Natural killer cell treated with Interleukin-12 subunit alpha and Interleukin-12 subunit beta and Interleukin-15 and Interleukin-18, amount 100 ng/mL, for 72 hours (primary cell): ENCODE measurements at regions not wholly inside any gene's neighbourhood (a gene's known extent, or its start where the extent isn't known, plus 50 kb on each side); places are given as distances from the start of the nearest gene placed in this dataset.

Experiments used
- ATAC-seq, 2 donors: fragments of 150-1000 bp; cut with Tn5 transposase in 1 of 2; sonication (Bioruptor Pico), chemical (Tn5 transposase) in 1 of 2; 2 replicates each; pipeline ENCODE4 v1.10.0; 2021
- DNase-seq: peaks from one replicate; pipeline ENCODE4 v3.0.0; 2022; ENCODE audit warnings: low spot score
- H3K27ac Mint-ChIP-seq, 2 donors: 1 replicate in 1 of 2; 2 replicates in 1 of 2; pipeline ENCODE4 v1.8.0; 2022; ENCODE audit warnings: mixed read lengths in 2 of 2, mild to moderate bottlenecking in 1 of 2, moderate library complexity in 1 of 2
- H3K27me3 Mint-ChIP-seq, 2 donors: 1 replicate in 1 of 2; 2 replicates in 1 of 2; pipeline ENCODE4 v1.8.0; 2022; ENCODE audit warnings: mixed read lengths in 2 of 2
- H3K36me3 Mint-ChIP-seq: one replicate; pipeline ENCODE4 v1.8.0; 2022; ENCODE audit warnings: mixed read lengths
- H3K4me1 Mint-ChIP-seq, 2 donors: 1 replicate in 1 of 2; 2 replicates in 1 of 2; pipeline ENCODE4 v1.8.0; 2022; ENCODE audit warnings: low read depth in 2 of 2, mixed read lengths in 2 of 2, mild to moderate bottlenecking in 1 of 2
- H3K4me3 Mint-ChIP-seq: one replicate; pipeline ENCODE4 v1.8.0; 2022; ENCODE audit warnings: mixed read lengths
- H3K9me3 Mint-ChIP-seq: 2 replicates; pipeline ENCODE4 v1.8.0; 2022; ENCODE audit warnings: mixed read lengths

- Mint-ChIP-seq H3K9me3 (peaks cover 6% of the 10 kb centered on the region), H3K36me3 (no peaks in the 10 kb centered on the region), H3K4me1 (no peaks in the 10 kb centered on the region), H3K4me3 (no peak overlapping the region), H3K27ac (no peak overlapping the region), H3K27me3 (no peaks in the 10 kb centered on the region)
- no peak for DNase-seq
- ATAC-seq, result no peak
These were observed 509.1 kb downstream of the RSL24D1 start for GRCh38 chr15:54687628-54688027.
